ENCODE measurements at regions not wholly inside any gene's neighbourhood (a gene's known extent, or its start where the extent isn't known, plus 50 kb on each side); places are given as distances from the start of the nearest gene placed in this dataset.
"Not testable (repeated sequence)": the region's sequence is repeated elsewhere in the genome, so short reads cannot be mapped to it uniquely, and the experiment has no call there.

DNA sequence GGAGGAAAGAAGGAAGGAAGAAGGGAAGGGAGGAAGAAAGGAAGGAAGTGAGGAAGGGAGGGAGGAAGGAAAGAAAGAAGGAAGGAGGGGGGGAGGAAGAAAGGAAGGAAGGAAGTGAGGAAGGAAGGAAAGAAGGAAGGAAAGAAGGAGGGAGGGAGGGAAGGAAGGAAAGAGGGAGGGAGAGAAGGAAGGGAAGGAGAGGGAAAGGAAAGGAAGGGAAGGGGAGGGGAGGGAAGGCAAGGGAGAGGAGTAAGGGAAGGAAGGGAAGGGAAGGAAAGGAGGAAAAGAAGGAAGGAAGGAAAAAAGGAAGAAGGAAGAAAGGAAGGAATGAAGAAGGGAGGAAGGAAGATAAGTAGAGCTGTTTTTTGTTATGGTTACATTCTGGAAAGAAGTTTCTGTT, 141.2 kb downstream of the LRRC3B start:
- no peak for DNase-seq

DNA sequence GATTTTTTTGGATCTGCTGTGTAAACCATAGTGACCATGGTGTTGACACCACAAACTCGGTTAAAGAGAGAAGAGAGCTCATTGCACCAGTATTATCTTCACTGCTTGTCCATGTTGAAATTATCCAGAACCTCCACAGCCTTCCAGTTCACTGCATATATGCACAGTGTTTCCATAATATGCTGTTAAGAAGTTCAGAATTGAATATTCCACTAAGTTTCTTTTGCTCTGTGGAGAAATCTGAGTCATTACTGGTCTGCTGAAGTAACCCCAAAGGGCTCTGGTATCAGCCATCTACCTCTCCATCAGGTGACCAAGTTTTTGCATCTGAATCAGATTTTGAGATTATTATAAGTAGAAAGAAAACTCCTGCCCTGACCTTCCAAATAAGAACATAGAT, 143.5 kb downstream of the LRRC3B start:
- no peak for DNase-seq

DNA sequence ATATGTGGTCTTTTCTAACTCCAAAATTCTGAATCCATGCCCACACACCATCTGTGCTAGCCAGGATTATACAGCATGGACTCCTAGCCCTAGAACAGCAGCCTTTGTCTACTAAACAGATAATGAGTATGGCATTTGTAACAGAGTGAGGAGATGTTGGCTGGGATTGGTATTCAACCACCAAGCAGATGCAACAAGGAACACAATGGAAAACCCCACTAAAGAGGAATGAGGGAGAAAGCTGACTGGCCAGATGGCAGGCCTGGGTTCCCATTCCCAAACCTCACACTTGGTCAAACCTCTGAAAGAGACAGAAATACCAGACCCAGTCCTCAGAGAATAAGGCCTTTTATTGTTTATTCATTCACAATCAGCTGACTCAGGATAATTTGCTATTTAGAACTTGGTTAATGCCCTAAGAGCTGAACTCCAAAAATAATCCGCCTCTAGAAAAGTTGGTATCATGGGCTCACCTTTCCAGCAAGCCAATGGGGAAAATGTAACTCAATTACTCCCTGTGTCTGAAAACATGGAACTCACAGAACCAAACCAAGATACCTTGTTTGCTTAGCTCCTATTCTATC, 145.6 kb downstream of the LRRC3B start:
- no peak for DNase-seq

DNA sequence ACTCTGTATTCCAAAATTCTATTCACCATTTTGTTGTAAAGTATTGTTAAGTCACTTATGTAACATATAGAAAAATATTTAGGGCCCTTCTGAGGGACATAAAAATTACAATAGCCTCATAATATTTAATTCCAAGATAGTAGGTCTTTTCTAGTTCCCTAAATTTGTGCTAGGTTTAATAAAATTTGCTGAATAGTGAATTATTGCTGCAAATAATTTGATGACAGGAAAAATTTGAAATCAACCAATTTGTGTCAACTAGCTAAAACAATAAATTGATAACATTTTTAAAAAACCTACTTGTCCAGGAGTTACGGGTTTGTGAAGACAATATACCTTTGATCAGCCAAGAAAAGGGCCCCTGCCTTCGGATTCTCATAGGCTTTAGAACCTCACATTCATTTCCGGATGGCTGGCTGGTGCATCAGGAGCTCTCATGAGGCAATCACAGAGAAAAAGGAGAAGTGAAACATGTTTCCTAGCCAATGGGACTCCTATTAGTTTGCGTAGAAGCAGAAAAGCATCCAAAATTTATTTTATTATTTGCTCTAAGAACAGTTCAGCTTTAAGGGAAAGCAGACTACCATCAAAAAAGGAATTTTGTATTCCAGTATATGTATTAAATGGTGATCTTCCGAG, 177.2 kb downstream of the LRRC3B start:
- no peak for DNase-seq

DNA sequence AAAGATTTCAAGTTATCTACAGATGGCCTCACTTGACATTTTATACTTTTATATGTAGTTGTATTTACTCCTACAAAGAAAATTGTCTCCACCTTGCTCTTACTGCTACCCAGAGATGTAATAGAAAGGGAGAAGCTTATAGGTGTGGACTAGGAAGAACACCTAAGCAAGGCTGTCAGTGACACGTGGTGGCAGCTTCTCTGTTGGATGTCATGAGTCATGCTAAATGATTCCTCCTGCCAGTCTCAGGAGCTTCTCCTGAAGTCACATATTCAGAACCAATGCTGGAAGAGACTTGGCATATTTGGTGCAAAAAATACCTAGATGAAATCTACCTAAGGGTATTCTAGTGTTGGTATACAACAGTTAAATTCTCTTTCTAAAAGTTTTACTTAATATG, 184.7 kb downstream of the LRRC3B start:
- no peak for DNase-seq

DNA sequence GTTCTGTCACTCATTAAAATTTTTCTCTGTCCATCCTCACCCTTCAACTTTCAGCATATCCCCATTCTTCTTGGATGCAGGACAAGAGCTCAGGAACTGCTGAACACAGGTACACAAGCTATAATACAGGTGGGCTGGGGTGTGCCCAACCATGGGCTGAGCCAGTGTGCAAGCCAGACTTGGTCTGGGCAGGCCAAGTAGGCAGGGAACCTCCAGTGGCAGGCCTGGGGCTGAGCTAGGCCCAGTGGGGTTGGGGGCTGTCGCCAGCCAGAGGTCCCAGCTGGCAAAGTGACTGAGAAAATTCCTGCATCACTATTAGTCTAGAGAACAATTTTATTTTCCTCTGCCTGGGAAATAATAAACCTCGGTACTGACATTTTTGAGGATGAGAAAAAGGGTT, 202.9 kb downstream of the LRRC3B start:
- DNase-seq: no peak

DNA sequence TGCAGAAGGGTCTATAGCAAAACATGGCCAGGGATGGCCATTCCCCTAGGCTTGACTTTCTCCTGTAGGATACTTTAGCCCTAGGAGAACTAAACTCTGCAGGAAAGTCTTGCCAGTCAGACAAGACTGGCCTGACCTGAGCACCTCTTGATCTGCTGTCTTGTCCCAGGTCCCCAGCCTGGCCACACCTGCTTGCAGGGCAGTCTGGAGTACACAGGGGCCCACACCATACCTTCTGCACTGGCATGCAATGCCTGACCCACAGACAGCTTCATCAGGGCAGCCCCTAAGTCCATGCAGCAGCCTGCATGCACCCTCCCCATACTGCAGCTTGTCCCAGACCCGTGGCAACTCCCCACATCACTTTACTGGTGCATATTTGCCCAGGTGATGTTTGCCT, 204.6 kb downstream of the LRRC3B start:
- DNase-seq: no peak

DNA sequence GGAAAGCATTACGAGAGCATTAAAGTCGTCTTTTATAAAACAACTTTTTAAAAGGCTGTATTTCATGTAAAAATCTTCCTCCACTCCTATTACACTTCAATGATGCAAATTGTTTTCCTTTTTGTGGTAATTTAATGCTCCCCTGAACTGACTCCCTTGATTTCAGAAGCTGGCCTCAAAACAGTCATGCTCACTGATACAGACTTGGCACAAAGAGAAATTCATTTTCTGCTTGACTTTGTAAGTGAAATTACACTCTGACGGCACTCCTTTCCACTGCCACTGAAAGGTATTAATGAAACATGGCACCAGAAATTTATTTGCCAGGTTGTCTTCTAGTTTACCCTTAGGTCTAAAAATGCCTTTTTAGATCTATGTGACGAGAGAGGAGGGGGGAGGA, 215.5 kb downstream of the LRRC3B start:
- DNase-seq: no peak

DNA sequence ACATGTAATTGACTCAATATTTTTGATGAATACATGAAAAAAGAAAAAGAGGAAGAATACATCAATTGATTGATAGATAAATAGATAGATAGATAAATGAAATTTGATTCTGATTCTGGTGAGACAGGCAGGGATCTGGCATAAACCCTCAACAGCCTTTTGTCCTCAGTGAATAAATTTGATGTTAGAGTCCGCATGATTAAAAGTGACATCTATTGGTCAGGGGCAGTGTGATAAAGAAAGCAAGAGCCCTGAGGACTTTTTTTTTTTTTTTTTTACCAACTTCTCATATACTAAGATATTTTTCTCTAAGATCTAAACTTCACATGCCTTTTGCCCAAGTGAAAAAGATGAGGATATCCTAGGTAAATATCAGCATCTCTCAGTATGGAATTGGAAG, 216.4 kb downstream of the LRRC3B start:
- no peak for DNase-seq

DNA sequence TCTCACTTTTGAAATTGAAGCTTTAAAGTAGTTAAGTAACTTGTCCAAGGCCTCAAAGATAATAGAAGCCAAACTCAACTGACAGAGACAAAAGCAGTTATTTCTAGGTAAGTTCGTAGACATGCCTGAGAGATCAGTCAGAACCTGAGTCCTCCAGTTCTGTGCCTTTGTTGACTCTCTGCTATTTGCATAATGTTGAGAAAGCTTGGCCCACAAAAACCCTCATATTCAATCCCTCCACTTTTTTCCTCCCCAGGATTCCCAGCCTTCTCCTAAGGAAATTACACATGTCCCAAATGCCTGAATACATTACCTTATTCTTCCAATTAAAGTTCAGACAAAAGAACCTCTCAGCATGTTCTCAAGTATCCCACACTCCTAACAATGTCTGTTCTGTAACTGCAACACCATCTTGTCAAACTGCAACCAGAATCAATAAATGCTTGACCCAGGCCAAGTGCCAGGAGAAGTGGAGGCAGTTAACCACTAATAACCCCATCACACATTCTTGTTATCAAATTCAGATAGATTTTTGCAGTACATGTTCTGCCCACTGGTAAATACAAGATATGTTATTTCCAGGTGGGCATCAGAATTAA, 217.8 kb downstream of the LRRC3B start:
- DNase-seq: no peak

DNA sequence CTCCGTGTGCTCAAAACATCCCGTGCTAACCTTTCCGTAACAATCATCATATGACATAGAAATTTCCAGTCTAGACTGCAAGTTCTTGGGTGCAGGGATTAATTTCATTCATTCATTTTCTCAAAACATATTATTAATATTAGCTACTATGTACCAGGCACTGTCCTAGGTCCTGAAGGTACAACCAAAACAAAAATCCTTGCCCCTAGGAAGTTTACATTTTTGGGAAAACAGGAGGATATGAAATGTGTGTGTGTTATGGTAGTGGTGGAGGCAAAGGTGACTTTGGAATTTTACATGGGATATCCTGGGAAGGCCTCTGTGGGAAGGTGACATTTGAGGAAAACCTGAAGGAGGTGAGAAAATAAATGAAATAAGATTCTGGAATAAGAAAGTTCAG, 222.6 kb downstream of the LRRC3B start:
- no peak for DNase-seq

DNA sequence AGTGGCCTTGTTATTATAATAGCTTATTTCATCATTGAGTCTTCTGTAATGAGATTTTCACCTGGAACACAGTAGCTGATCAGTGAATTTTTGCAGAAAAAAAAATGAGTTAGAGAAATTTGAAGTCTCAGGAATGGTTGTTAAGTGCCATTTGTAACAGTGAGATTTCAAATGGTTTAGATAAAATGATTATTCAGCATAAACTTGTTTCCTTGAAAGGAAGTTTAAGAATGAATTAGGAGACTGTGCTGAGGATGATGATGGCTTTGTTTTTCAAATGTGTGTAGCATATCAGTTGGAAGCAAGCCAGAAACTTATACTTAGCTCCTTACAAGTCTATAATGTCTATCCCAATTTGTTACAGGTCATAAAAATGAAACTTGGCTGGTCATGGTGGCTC, 225.1 kb downstream of the LRRC3B start:
- no peak for DNase-seq

DNA sequence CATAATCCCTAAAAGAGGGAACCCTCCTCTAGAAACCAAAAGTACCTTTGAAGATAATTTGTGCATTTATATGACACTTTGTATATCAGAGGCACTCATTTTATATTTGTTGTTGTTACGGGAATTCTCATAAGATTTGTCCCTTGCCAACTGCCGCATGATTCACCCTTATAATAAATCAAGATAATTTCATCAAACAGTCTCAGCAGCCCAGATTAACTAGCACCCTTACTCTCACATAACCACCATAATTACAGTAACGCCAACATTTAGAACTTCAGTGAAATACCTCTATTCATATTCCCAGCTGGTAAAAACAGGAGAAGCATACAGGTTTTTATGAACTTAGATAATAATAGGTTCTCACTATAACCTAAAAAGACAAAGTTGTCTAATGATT, 271.9 kb downstream of the LRRC3B start:
- DNase-seq: no peak

DNA sequence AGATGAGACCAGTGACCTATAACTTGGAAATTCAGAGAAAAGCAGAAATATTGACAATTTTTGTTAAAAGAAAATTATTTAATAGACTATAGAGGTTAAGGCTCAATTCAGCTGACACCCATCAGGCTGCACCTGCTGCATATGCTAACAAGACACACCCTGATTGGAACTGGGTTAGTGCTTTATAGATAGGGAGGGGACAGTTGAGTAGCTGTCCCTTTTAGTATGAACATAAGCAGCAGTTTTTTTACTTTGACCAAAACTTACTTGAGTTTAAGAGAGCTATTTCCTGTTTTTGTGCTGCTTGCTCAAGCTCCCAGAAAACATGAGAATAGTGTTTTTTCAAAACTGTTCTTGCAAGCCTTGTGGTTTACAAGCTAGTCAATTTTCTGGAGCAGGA, 292.6 kb downstream of the LRRC3B start:
- no peak for DNase-seq

DNA sequence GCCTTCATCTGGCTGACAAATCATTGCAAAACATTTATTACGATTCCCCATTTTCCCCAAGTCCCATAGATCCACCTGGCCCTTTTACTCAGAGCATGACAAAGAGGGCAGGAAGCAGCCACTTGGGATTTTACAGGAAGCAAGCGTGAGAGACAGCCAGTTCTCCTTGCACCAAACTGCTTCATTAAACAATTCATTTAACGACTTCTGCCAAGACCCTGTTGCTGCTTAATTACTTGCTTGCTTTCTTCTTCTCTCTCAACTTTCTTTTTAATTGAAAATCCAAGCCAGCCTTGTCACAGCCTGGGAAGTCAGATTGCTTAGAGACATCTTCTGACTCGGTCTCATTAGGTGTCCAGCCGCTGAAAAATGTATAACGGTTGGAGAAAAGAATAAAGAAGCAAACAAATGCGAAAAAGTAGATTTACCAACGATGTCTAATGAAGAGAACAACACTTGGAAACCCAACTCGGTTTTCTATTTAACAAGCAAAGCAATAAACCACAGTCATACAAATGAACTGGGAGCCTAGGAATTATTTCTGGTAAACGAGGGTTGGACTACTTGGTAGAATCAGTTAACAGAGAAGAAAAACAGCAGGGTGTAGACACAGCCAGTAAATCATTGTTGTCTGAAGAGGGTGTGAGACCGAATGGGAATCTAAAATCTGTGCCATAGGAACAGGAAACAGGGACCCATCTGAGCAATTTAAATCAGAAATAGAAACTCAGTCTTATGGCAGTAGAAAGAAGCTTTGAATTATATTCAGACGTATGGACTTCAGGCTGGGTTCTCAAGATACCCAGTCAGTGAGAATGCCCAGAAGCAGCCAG, 298.3 kb downstream of the LRRC3B start:
- DNase-seq: peak; percentile 56

DNA sequence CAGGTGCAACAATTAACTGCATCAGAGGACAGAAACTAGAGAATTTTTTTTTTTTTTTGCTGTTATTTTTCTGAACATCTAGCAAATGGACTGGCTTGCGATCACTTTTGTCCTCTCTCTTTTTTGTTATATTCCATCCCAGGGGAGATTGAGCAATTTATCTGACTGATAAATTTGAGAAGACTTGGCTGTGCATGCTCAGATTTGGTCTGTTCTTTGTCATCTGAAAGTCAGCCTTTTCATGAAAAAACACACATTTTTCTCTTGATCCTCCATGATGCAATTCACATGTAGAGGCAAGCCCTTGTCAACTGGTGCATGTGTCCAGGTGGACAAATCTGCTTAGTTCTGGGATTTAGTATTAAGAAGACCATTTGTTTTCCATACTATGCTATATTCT, 309.3 kb downstream of the LRRC3B start:
- DNase-seq: no peak

DNA sequence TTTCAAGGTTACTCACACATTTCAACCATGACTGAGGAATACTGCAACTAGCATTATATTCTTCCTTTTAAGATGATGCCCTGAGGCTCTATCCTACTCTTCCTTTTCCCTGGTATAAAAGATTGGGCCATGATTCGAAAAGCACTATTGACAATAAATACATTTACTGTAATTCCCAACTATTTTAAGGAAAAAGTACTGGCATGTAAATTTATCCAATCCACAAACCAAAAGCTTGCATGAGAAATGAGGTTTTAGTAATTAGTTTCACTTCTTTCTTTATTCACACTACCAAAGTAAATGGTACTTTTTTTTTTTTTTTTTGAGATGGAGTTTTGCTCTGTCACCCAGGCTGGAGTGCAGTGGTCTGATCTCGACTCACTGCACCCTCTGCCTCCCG, 310.2 kb downstream of the LRRC3B start:
- DNase-seq: no peak

DNA sequence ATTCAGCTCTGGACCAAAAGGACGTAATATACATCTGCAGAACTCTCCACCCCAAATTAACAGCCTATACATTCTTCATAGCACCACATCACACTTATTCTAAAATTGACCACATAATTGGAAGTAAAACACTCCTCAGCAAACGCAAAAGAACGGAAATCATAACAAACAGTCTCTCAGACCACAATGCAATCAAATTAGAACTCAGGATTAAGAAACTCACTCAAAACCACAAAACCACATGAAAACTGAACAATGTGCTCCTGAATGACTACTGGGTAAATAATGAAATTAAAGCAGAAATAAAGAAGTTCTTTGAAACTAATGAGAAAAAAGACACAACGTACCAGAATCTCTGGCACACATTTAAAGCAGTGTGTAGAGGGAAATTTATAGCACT, 322.9 kb downstream of the LRRC3B start:
- DNase-seq: not testable (repeated sequence)

DNA sequence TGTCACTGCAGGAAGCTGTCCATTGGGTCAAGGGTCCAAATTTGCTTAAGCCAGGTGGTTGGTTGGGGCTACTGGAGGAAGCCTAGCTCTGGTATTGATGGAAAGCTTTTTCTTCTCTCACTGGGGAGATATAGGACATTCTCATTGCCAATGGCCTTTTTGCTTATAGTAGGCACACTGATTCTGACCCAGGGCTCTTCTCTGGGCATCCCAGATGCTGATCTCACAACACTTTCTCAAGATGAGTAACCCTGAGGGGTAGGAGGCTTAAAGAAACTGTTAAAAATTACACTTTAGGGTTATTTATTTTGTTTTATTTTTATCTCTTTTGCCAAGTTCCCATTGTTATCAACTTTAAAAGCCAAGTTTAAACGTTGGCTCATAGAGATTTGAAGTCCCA, 337.8 kb downstream of the LRRC3B start:
- DNase-seq: no peak

DNA sequence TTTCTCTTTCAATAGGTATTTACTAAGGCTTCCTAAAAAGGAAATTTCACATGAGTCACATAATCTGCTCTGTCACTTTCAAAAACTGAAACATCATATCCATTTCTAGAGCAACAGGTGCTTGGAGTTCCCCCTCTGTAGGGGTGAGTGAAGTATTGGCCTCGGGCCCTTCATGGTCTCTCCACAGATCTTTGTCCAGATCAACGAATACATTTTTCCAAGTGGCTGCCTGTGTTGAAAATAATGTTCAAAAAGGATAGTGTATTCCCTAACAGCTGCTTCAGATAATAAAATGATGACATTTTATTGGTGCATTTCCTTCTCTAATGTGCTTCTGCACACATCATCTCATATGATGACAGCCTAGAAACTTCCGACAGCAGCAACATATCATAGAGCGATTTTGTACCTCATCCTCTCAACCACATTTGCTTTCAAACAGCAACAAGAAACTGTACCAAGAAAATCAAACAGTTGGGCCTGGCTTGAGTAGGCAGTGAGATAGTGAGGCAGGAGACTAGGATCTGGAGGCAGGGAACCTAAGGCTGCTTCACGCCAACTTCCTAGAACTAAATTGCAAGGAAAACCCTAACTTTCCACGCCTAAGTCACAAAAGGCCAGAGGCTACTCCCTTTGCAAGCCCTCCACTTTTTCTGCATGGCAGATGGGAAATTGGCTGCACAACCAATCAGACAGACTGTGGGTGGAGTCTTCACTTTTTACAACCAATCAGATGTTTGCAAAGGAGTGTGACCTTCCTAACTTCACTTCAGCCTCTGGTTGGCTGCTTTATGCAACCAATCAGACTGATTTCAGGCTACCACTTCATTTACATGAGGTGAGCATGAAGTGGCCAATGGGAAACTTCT, 340.2 kb downstream of the LRRC3B start:
- no peak for DNase-seq

DNA sequence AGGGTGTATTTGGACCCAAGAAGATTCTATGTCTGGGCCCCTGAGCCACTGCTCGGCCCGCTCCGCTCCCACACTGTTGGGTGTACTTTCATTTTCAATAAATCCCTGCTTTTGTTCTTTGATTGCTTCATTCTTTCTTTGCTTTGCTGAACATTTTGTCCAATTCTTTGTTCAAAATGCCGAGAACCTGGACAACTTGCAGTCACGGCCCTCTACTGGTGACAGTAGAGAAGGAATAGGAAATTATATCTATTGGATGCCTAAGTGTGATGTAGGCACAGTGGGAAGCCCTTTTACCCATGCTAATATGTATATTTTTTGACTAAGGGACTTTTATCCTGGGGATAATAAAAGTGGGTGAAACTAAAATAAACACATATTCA, 340.8 kb downstream of the LRRC3B start:
- DNase-seq: no peak

DNA sequence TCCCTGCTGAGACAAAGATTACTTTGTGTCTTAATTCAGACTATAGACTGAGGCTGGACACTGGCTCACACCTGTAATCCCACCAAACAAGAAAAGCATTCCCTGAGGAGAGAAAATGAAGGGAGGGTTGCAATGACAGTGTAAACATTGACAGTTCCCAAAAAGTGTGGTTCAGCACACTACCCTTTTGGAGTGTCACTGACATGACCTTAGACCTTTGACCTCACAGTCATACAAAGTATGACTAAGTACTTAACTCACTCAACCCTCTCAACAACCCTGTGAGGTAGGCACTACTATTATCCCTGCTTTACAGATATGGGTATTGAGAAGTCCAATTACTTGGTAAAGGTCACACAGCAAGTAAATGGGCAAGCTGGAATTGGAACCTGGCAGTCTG, 341.7 kb downstream of the LRRC3B start:
- no peak for DNase-seq

DNA sequence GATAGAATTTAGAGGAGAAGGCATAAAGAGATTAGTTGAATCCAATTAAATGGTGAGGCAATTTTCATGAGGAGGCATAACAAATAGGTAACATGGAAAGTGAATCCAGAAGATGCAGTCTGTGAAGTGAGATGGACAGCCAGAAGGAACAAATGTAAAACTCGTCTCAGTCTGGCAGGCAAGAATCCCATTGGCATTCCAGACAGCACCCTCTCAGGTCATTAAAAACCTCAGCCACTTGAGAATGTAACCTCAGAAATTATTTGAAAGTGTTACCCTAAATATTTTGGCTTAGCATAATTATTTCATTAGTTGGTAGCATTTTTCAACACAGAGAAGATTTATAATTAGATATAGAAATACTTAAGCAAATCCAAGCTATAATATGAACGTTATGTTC, 342.3 kb downstream of the LRRC3B start:
- DNase-seq: no peak
